ENCODE measurements at regions not wholly inside any gene's neighbourhood (a gene's known extent, or its start where the extent isn't known, plus 50 kb on each side); places are given as distances from the start of the nearest gene placed in this dataset.

GRCh38 chr9:107389617-107390071, 99.9 kb downstream of the KLF4 start:
- TF ChIP-seq CTCF (IDR thresholded peaks at IDR 0.05 in 4 of 5, conservative IDR thresholded peaks at IDR 0.05 in 1 of 5) = no peak
- TF ChIP-seq POLR2A (IDR thresholded peaks at IDR 0.05) = no peak
